ENCODE measurements at regions not wholly inside any gene's neighbourhood (a gene's known extent, or its start where the extent isn't known, plus 50 kb on each side); places are given as distances from the start of the nearest gene placed in this dataset.

GRCh38 chrX:81729269-81729777 lies 527.4 kb downstream of the SH3BGRL start:
- H3K27me3 ChIP-seq (ENCODE audit: control insufficient read depth in 1 of 2, insufficient read depth in 1 of 2, low read length in 2 of 2), result no peaks in the 10 kb centered on the region

GRCh38 chrX:81779701-81780100 lies 577.8 kb downstream of the SH3BGRL start:
- H2BK12ac ChIP-seq (ENCODE audit: low read length in 2 of 2), result no peak overlapping the region

More at GRCh38 chrX:81729269-81729777, 527.4 kb downstream of the SH3BGRL start:
- WGBS, result 61% methylated on average over 4 of the region's 4 CpGs
- DNase-seq, result no peak
- Histone ChIP-seq H3K18ac (ENCODE audit: low read depth in 1 of 2, low read length in 2 of 2) (no peak overlapping the region), H3K14ac (ENCODE audit: low read length in 2 of 2) (no peak overlapping the region), H2BK5ac (ENCODE audit: low read depth, low read length, poor library complexity, severe bottlenecking) (no peak overlapping the region), H3K23ac (ENCODE audit: low read length in 2 of 2) (no peak overlapping the region), H3K36me3 (ENCODE audit: control insufficient read depth in 1 of 2, insufficient read depth in 2 of 2, low read depth in 1 of 2, low read length in 2 of 2) (no peaks in the 10 kb centered on the region), H4K91ac (ENCODE audit: low read length) (no peak overlapping the region), H3K4ac (ENCODE audit: low read depth in 1 of 2, low read length in 2 of 2) (no peak overlapping the region), H2BK15ac (ENCODE audit: low read depth, poor library complexity, severe bottlenecking) (no peak overlapping the region), H2BK120ac (ENCODE audit: low read depth, low read length) (no peak overlapping the region), H3K4me1 (ENCODE audit: control insufficient read depth, insufficient read depth, low read depth, low read length) (no peaks in the 10 kb centered on the region), H3K9ac (ENCODE audit: low read length) (no peak overlapping the region), H2BK12ac (ENCODE audit: low read length in 2 of 2) (no peak overlapping the region), H3K79me1 (replicated peaks; ENCODE audit: low read length, poor library complexity, severe bottlenecking) (no peaks in the 10 kb centered on the region), H3K4me2 (ENCODE audit: low read length, poor library complexity, severe bottlenecking) (no peak overlapping the region), H3K27ac (ENCODE audit: low read length, poor library complexity, severe bottlenecking) (no peak overlapping the region), H3K4me3 (ENCODE audit: insufficient read depth in 1 of 2, low read depth in 1 of 2, low read length in 2 of 2) (peak overlapping the region in 1 of 2 experiments; percentile 29), H2AK5ac (ENCODE audit: low read length, severe bottlenecking) (no peak overlapping the region), H4K8ac (ENCODE audit: low read length) (no peak overlapping the region), H3K9me3 (ENCODE audit: control insufficient read depth, low read length) (peaks cover 58% of the 10 kb centered on the region), H2AFZ (ENCODE audit: low read depth, low read length) (no peak overlapping the region)

GRCh38 chrX:81791086-81791485 lies 589.2 kb downstream of the SH3BGRL start:
- H3K27ac ChIP-seq (ENCODE audit: low read length, poor library complexity, severe bottlenecking), result no peak overlapping the region

More at GRCh38 chrX:81779701-81780100, 577.8 kb downstream of the SH3BGRL start:
- no peaks in the 10 kb centered on the region for H3K36me3 ChIP-seq (ENCODE audit: control insufficient read depth in 1 of 2, insufficient read depth in 2 of 2, low read depth in 1 of 2, low read length in 2 of 2)
- no peak overlapping the region for H3K4me3 ChIP-seq (ENCODE audit: insufficient read depth in 1 of 2, low read depth in 1 of 2, low read length in 2 of 2)
- no peak overlapping the region for H3K18ac ChIP-seq (ENCODE audit: low read depth in 1 of 2, low read length in 2 of 2)
- no peaks in the 10 kb centered on the region for H3K79me1 ChIP-seq (replicated peaks; ENCODE audit: low read length, poor library complexity, severe bottlenecking)
- H3K9me3 ChIP-seq (ENCODE audit: control insufficient read depth, low read length), result no peaks in the 10 kb centered on the region
- no peak overlapping the region for H3K4me2 ChIP-seq (ENCODE audit: low read length, poor library complexity, severe bottlenecking)
- no peak overlapping the region for H3K23ac ChIP-seq (ENCODE audit: low read length in 2 of 2)
- no peak overlapping the region for H2AFZ ChIP-seq (ENCODE audit: low read depth, low read length)
- no peak overlapping the region for H4K8ac ChIP-seq (ENCODE audit: low read length)
- H2BK120ac ChIP-seq (ENCODE audit: low read depth, low read length), result no peak overlapping the region
- H3K4me1 ChIP-seq (ENCODE audit: control insufficient read depth, insufficient read depth, low read depth, low read length), result no peaks in the 10 kb centered on the region
- no peak overlapping the region for H3K9ac ChIP-seq (ENCODE audit: low read length)
- no peak overlapping the region for H3K27ac ChIP-seq (ENCODE audit: low read length, poor library complexity, severe bottlenecking)
- H4K91ac ChIP-seq (ENCODE audit: low read length), result no peak overlapping the region
- no peak for DNase-seq
- H2BK15ac ChIP-seq (ENCODE audit: low read depth, poor library complexity, severe bottlenecking), result no peak overlapping the region
- no peaks in the 10 kb centered on the region for H3K27me3 ChIP-seq (ENCODE audit: control insufficient read depth in 1 of 2, insufficient read depth in 1 of 2, low read length in 2 of 2)
- no peak overlapping the region for H2AK5ac ChIP-seq (ENCODE audit: low read length, severe bottlenecking)
- H2BK5ac ChIP-seq (ENCODE audit: low read depth, low read length, poor library complexity, severe bottlenecking), result no peak overlapping the region
- no peak overlapping the region for H3K4ac ChIP-seq (ENCODE audit: low read depth in 1 of 2, low read length in 2 of 2)
- H3K14ac ChIP-seq (ENCODE audit: low read length in 2 of 2), result no peak overlapping the region
- WGBS, result 83% methylated on average over 1 of the region's 2 CpGs

More at GRCh38 chrX:81791086-81791485, 589.2 kb downstream of the SH3BGRL start:
- Histone ChIP-seq H2AFZ (ENCODE audit: low read depth, low read length) (no peak overlapping the region), H4K8ac (ENCODE audit: low read length) (no peak overlapping the region), H3K4me1 (ENCODE audit: control insufficient read depth, insufficient read depth, low read depth, low read length) (no peaks in the 10 kb centered on the region), H3K9me3 (ENCODE audit: control insufficient read depth, low read length) (peaks cover 4% of the 10 kb centered on the region), H3K4me3 (ENCODE audit: insufficient read depth in 1 of 2, low read depth in 1 of 2, low read length in 2 of 2) (no peak overlapping the region), H3K4me2 (ENCODE audit: low read length, poor library complexity, severe bottlenecking) (no peak overlapping the region), H3K4ac (ENCODE audit: low read depth in 1 of 2, low read length in 2 of 2) (no peak overlapping the region), H2BK5ac (ENCODE audit: low read depth, low read length, poor library complexity, severe bottlenecking) (no peak overlapping the region), H2AK5ac (ENCODE audit: low read length, severe bottlenecking) (no peak overlapping the region), H3K18ac (ENCODE audit: low read depth in 1 of 2, low read length in 2 of 2) (no peak overlapping the region), H3K27me3 (ENCODE audit: control insufficient read depth in 1 of 2, insufficient read depth in 1 of 2, low read length in 2 of 2) (no peaks in the 10 kb centered on the region), H3K9ac (ENCODE audit: low read length) (no peak overlapping the region), H3K79me1 (replicated peaks; ENCODE audit: low read length, poor library complexity, severe bottlenecking) (no peaks in the 10 kb centered on the region), H2BK15ac (ENCODE audit: low read depth, poor library complexity, severe bottlenecking) (no peak overlapping the region), H2BK120ac (ENCODE audit: low read depth, low read length) (no peak overlapping the region), H4K91ac (ENCODE audit: low read length) (no peak overlapping the region), H3K14ac (ENCODE audit: low read length in 2 of 2) (no peak overlapping the region), H3K23ac (ENCODE audit: low read length in 2 of 2) (no peak overlapping the region), H3K36me3 (ENCODE audit: control insufficient read depth in 1 of 2, insufficient read depth in 2 of 2, low read depth in 1 of 2, low read length in 2 of 2) (no peaks in the 10 kb centered on the region), H2BK12ac (ENCODE audit: low read length in 2 of 2) (no peak overlapping the region)
- WGBS, result 50% methylated on average over 1 of the region's 1 CpG
- no peak for DNase-seq

All from mesenchymal stem cell (in vitro differentiated cells and primary cell).